PC-3 (cell line): ENCODE measurements at regions not wholly inside any gene's neighbourhood (a gene's known extent, or its start where the extent isn't known, plus 50 kb on each side); places are given as distances from the start of the nearest gene placed in this dataset.

Source experiments
- ATAC-seq: fragments of 200-7000 bp; cut with Tn5 transposase; 2 replicates; pipeline ENCODE4 v1.9.1; 2020; ENCODE audit warnings: mild to moderate bottlenecking, moderate library complexity
- BruUV-seq: library from RNA; stranded (reverse); fragments of 400-500 nt; replicated peaks from 2 replicates; lab custom pipeline; 2021; lab: Mats Ljungman, UMichigan
- CTCF ChIA-PET: fragments of 300-600 bp; sonication (Branson Sonifier 250); formaldehyde crosslinking; loops from one replicate; lab custom pipeline; 2022; ENCODE audit warnings: antibody characterized with exemption; lab: Charles Lee
- POLR2A ChIA-PET: fragments of 300-600 bp; sonication (Branson Sonifier 250); formaldehyde crosslinking; loops from one replicate; lab custom pipeline; 2022; ENCODE audit warnings: antibody characterized with exemption; ENCODE audit not compliant: unreplicated experiment; lab: Charles Lee
- DNase-seq: peaks from one replicate; pipeline ENCODE4 v3.0.0-alpha.2; 2015
- H2AFZ ChIP-seq: fragments of 300-600 bp; sonication (generic); 2 replicates; pipeline ENCODE4 v1.6.0; 2016; ENCODE audit warnings: antibody characterized with exemption, low read length
- H3F3A ChIP-seq: fragments of 300-600 bp; sonication (generic); one replicate; pipeline ENCODE4 v1.6.0; 2017; ENCODE audit warnings: antibody characterized with exemption, low read length, control low read depth, mild to moderate bottlenecking; ENCODE audit not compliant: unreplicated experiment
- H3K27ac ChIP-seq: fragments of 300-600 bp; sonication (generic); 2 replicates; pipeline ENCODE4 v1.5.1; 2016; ENCODE audit warnings: mild to moderate bottlenecking, low read length
- H3K27me3 ChIP-seq: fragments of 300-600 bp; sonication (generic); 2 replicates; pipeline ENCODE4 v1.6.1; 2016; ENCODE audit warnings: low read length, mixed read lengths
- H3K36me3 ChIP-seq: fragments of 300-600 bp; sonication (generic); 2 replicates; pipeline ENCODE4 v1.6.1; 2016; ENCODE audit warnings: low read depth, mixed run types, low read length, mixed read lengths
- H3K4me1 ChIP-seq: fragments of 300-600 bp; sonication (generic); 2 replicates; pipeline ENCODE4 v1.5.1; 2016; ENCODE audit warnings: low read length; ENCODE audit not compliant: insufficient read depth
- H3K4me2 ChIP-seq: fragments of 300-600 bp; sonication (generic); 2 replicates; pipeline ENCODE4 v1.6.0; 2016; ENCODE audit warnings: low read length
- H3K4me3 ChIP-seq: fragments of 300-600 bp; sonication (generic); 2 replicates; pipeline ENCODE4 v1.5.1; 2016; ENCODE audit warnings: mild to moderate bottlenecking, low read length, mixed read lengths
- H3K79me2 ChIP-seq: fragments of 300-600 bp; sonication (generic); 2 replicates; pipeline ENCODE4 v1.6.1; 2017; ENCODE audit warnings: low read length, mixed read lengths
- H3K9ac ChIP-seq: fragments of 300-600 bp; sonication (generic); 2 replicates; pipeline ENCODE4 v1.6.0; 2016; ENCODE audit warnings: mild to moderate bottlenecking, low read length
- H3K9me2 ChIP-seq: fragments of 300-600 bp; sonication (generic); replicated peaks from 2 replicates; pipeline ENCODE4 v1.6.1; 2016; ENCODE audit warnings: mixed run types, low read length, mixed read lengths
- H3K9me3 ChIP-seq: fragments of 300-600 bp; sonication (generic); 2 replicates; pipeline ENCODE4 v1.6.1; 2016; ENCODE audit warnings: low read length, mixed read lengths
- H4K20me1 ChIP-seq: fragments of 300-600 bp; sonication (generic); 2 replicates; pipeline ENCODE4 v1.6.1; 2016; ENCODE audit warnings: low read length, mixed read lengths
- EZH2 ChIP-seq: fragments of 300-600 bp; sonication (generic); IDR thresholded peaks from one replicate; pipeline ENCODE4 v1.6.1; 2017; ENCODE audit warnings: antibody characterized with exemption, mild to moderate bottlenecking, low read length; ENCODE audit not compliant: unreplicated experiment
- EZH2phosphoT487 ChIP-seq: fragments of 300-600 bp; sonication (generic); IDR thresholded peaks from 2 replicates; pipeline ENCODE4 v1.6.1; 2018; ENCODE audit warnings: mild to moderate bottlenecking, antibody characterized with exemption, low read length, borderline replicate concordance
- intact Hi-C: fragments of 100-400 bp; cut with micrococcal nuclease; formaldehyde crosslinking; loops from 2 replicates; pipeline ENCODE4 v1.9.0; 2023
- TF ChIP-seq, protein P1 (sequence below): fragments of 300-600 bp; sonication (generic); conservative IDR thresholded peaks from 2 replicates; pipeline ENCODE4 v1.5.1; 2017; ENCODE audit warnings: antibody characterized with exemption, low read depth, mild to moderate bottlenecking, low read length

DNA sequence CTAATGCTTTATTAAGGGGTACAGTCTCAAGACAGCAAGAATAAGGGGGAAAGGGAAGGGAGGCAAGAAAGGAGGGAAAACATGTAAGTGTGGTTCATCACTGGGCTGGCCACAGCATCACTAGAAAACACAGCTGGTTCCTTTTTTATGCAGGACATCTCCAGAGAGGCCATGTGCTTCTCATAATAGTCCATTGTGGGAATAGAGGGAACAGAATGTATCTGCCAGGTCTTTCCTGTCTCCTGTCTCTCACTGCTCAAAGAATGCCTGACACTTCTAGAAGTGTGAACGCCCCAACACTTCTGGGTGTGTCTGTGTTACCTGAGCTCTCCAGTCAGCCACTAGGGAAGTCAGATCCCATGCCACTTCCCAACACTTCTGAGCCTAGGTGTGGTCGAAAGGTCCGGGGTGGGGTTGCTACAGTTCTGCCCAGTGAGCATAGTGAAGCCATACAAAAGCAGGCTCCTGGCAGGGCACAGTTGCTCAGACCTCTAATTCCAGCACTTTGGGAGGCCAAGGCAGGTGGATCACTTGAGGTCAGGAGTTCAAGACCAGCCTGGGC lies 255.6 kb upstream of the SLC30A5 start:
- ATAC-seq = no peak

DNA sequence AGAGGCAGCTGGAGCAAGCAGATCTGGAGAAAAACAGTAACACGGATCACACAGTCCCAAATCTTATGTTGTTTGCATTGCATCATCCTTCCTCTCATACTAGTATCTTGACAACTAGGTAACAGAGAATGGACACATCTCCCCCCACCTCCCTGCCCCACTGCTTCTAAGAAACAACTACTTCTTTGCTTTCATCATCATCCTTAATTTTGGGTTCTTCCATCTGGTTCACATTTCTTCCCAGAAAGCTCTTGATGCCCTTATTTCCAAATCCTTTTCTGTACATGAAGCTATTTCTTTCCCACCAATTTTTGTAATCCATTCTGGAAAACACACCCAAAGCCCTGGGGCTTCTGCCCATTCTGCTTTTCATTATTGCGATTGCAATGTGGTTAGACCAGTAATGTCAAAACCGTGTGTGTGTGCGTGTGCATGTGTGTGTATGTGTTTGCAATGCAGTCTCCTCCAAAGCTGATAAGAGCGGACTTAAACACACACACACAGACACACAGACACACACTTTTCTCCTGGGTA lies 254.7 kb upstream of the SLC30A5 start:
- Histone ChIP-seq H3K27me3 (no peaks in the 10 kb centered on the region), H3K9ac (no peak overlapping the region), H4K20me1 (no peaks in the 10 kb centered on the region), H3K79me2 (no peaks in the 10 kb centered on the region), H3K9me2 (no peaks in the 10 kb centered on the region), H3K36me3 (no peaks in the 10 kb centered on the region), H3K4me1 (no peaks in the 10 kb centered on the region), H3K4me2 (no peak overlapping the region), H2AFZ (no peak overlapping the region), H3K27ac (no peak overlapping the region), H3K9me3 (no peaks in the 10 kb centered on the region), H3F3A (no peaks in the 10 kb centered on the region), H3K4me3 (no peak overlapping the region)
- no TSS peak for BruUV-seq
- POLR2A ChIA-PET = no interaction called here
- peak; percentile 13 for DNase-seq
- TF ChIP-seq, protein P1, sequence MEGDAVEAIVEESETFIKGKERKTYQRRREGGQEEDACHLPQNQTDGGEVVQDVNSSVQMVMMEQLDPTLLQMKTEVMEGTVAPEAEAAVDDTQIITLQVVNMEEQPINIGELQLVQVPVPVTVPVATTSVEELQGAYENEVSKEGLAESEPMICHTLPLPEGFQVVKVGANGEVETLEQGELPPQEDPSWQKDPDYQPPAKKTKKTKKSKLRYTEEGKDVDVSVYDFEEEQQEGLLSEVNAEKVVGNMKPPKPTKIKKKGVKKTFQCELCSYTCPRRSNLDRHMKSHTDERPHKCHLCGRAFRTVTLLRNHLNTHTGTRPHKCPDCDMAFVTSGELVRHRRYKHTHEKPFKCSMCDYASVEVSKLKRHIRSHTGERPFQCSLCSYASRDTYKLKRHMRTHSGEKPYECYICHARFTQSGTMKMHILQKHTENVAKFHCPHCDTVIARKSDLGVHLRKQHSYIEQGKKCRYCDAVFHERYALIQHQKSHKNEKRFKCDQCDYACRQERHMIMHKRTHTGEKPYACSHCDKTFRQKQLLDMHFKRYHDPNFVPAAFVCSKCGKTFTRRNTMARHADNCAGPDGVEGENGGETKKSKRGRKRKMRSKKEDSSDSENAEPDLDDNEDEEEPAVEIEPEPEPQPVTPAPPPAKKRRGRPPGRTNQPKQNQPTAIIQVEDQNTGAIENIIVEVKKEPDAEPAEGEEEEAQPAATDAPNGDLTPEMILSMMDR = no peak
- TF ChIP-seq EZH2 = no peak
- no peak for TF ChIP-seq EZH2phosphoT487
- intact Hi-C loops = no loop called here
- ATAC-seq = no peak
- CTCF ChIA-PET = no interaction called here

More for the DNA sequence above, 255.6 kb upstream of the SLC30A5 start:
- H3K4me2 ChIP-seq = no peak overlapping the region
- BruUV-seq = no TSS peak
- no peak overlapping the region for H2AFZ ChIP-seq
- DNase-seq = no peak
- no peaks in the 10 kb centered on the region for H3K9me2 ChIP-seq
- intact Hi-C loops = no loop called here
- H3K27me3 ChIP-seq = no peaks in the 10 kb centered on the region
- no peaks in the 10 kb centered on the region for H3K79me2 ChIP-seq
- H3K4me1 ChIP-seq = no peaks in the 10 kb centered on the region
- H4K20me1 ChIP-seq = no peaks in the 10 kb centered on the region
- CTCF ChIA-PET = no interaction called here
- no peaks in the 10 kb centered on the region for H3K36me3 ChIP-seq
- no peaks in the 10 kb centered on the region for H3F3A ChIP-seq
- no peak overlapping the region for H3K9ac ChIP-seq
- POLR2A ChIA-PET = no interaction called here
- H3K4me3 ChIP-seq = no peak overlapping the region
- TF ChIP-seq, protein P1 = no peak
- no peak for TF ChIP-seq EZH2
- TF ChIP-seq EZH2phosphoT487 = no peak
- no peaks in the 10 kb centered on the region for H3K9me3 ChIP-seq
- H3K27ac ChIP-seq = no peak overlapping the region

DNA sequence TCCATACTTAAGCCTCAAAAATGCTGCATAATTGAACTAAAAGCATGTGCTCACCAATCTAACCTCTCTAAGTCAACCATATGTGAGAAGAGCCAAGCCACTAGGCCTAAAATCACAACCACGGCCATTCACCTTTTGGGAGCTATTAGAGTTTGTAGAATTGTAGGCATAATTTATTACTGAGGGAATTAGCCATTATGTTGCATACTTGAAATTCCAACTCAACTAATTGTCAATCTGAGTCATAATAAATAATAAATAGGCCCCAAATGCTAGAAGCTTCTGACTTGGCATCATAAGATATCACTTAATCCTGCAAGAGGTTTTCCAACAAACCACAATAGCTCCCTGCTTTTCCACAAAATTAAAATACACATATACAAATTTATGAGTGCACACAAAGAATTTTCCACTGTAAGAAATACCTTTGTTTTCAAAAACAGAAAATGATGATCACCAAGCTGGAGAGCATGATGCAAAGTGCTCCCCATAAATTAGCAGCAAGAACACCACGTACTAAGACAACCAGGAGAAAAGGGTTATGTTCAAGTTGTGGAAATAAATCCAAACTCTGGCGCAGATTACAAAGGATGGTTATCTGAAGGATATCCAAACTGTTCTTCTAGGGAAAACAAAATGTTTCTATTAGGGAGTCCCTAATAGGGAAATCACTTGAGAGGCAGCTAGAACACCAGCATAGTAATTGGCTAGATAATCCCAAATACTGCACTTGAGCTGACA lies 250.0 kb upstream of the SLC30A5 start:
- BruUV-seq = no TSS peak
- ATAC-seq (no peak), DNase-seq (no peak)
- intact Hi-C loops = no loop called here
- POLR2A ChIA-PET = no interaction called here
- TF ChIP-seq, protein P1 = no peak
- no peak for TF ChIP-seq EZH2
- Histone ChIP-seq H3K9me2 (no peaks in the 10 kb centered on the region), H3K9me3 (no peaks in the 10 kb centered on the region), H3K27me3 (no peaks in the 10 kb centered on the region), H3K27ac (no peak overlapping the region), H3K36me3 (no peaks in the 10 kb centered on the region), H3K4me2 (no peak overlapping the region), H3K79me2 (no peaks in the 10 kb centered on the region), H3K4me3 (no peak overlapping the region), H2AFZ (no peak overlapping the region), H3F3A (no peaks in the 10 kb centered on the region), H3K4me1 (peaks cover 19% of the 10 kb centered on the region; the same call in 1 of the 2 replicates), H4K20me1 (no peaks in the 10 kb centered on the region), H3K9ac (no peak overlapping the region)
- CTCF ChIA-PET = no interaction called here
